Ovary (tissue), 3 donors: ENCODE measurements at regions not wholly inside any gene's neighbourhood (a gene's known extent, or its start where the extent isn't known, plus 50 kb on each side); places are given as distances from the start of the nearest gene placed in this dataset.

Experiments
- POLR2A ChIP-seq: fragments of 450-650 bp; IDR thresholded peaks from one replicate; pipeline ENCODE4 v1.6.1; 2017; ENCODE audit warnings: antibody characterized with exemption, mild to moderate bottlenecking, moderate library complexity
- TF ChIP-seq, protein P1 (sequence below), 3 donors: fragments of 450-650 bp in 2 of 3; fragments of 200-600 bp in 1 of 3; IDR thresholded peaks; one replicate each; pipeline versions ENCODE4 v1.5.1 to v1.8.0; 2016 to 2022; ENCODE audit warnings: antibody characterized with exemption in 3 of 3, mild to moderate bottlenecking in 1 of 3
- donor health status: DM: no; HTN: no; CAD: no.

DNA sequence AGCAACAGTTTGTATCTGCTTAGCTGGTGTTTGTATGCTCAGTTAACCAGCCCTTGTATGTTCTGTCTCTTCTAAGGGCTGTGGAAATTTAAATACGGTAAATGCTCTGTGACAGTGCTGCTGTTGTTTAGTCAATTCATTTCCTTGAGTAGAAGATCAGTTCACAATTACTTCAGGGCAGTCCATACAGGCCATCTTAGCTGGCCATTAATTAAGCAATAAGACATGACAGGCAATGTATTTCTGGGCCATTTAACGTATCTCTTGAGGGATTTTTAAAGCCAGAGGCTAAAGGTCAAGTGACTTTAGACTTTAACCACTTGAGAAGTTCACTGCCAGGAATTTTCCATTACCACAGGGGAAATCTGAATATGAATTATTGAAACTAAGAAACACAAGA lies 351.8 kb downstream of the ZIC1 start:
- TF ChIP-seq, protein P1, sequence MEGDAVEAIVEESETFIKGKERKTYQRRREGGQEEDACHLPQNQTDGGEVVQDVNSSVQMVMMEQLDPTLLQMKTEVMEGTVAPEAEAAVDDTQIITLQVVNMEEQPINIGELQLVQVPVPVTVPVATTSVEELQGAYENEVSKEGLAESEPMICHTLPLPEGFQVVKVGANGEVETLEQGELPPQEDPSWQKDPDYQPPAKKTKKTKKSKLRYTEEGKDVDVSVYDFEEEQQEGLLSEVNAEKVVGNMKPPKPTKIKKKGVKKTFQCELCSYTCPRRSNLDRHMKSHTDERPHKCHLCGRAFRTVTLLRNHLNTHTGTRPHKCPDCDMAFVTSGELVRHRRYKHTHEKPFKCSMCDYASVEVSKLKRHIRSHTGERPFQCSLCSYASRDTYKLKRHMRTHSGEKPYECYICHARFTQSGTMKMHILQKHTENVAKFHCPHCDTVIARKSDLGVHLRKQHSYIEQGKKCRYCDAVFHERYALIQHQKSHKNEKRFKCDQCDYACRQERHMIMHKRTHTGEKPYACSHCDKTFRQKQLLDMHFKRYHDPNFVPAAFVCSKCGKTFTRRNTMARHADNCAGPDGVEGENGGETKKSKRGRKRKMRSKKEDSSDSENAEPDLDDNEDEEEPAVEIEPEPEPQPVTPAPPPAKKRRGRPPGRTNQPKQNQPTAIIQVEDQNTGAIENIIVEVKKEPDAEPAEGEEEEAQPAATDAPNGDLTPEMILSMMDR (IDR thresholded peaks at IDR 0.05) = no peak
- no peak for TF ChIP-seq POLR2A
